PC-3 (cell line): ENCODE measurements at regions not wholly inside any gene's neighbourhood (a gene's known extent, or its start where the extent isn't known, plus 50 kb on each side); places are given as distances from the start of the nearest gene placed in this dataset.

Experiments
- ATAC-seq: fragments of 200-7000 bp; cut with Tn5 transposase; 2 replicates; pipeline ENCODE4 v1.9.1; 2020; ENCODE audit warnings: mild to moderate bottlenecking, moderate library complexity
- BruUV-seq: library from RNA; stranded (reverse); fragments of 400-500 nt; replicated peaks from 2 replicates; lab custom pipeline; 2021; lab: Mats Ljungman, UMichigan
- CTCF ChIA-PET: fragments of 300-600 bp; sonication (Branson Sonifier 250); formaldehyde crosslinking; loops from one replicate; lab custom pipeline; 2022; ENCODE audit warnings: antibody characterized with exemption; lab: Charles Lee
- POLR2A ChIA-PET: fragments of 300-600 bp; sonication (Branson Sonifier 250); formaldehyde crosslinking; loops from one replicate; lab custom pipeline; 2022; ENCODE audit warnings: antibody characterized with exemption; ENCODE audit not compliant: unreplicated experiment; lab: Charles Lee
- DNase-seq: peaks from one replicate; pipeline ENCODE4 v3.0.0-alpha.2; 2015
- H2AFZ ChIP-seq: fragments of 300-600 bp; sonication (generic); 2 replicates; pipeline ENCODE4 v1.6.0; 2016; ENCODE audit warnings: antibody characterized with exemption, low read length
- H3F3A ChIP-seq: fragments of 300-600 bp; sonication (generic); one replicate; pipeline ENCODE4 v1.6.0; 2017; ENCODE audit warnings: antibody characterized with exemption, low read length, control low read depth, mild to moderate bottlenecking; ENCODE audit not compliant: unreplicated experiment
- H3K27ac ChIP-seq: fragments of 300-600 bp; sonication (generic); 2 replicates; pipeline ENCODE4 v1.5.1; 2016; ENCODE audit warnings: mild to moderate bottlenecking, low read length
- H3K27me3 ChIP-seq: fragments of 300-600 bp; sonication (generic); 2 replicates; pipeline ENCODE4 v1.6.1; 2016; ENCODE audit warnings: low read length, mixed read lengths
- H3K36me3 ChIP-seq: fragments of 300-600 bp; sonication (generic); 2 replicates; pipeline ENCODE4 v1.6.1; 2016; ENCODE audit warnings: low read depth, mixed run types, low read length, mixed read lengths
- H3K4me1 ChIP-seq: fragments of 300-600 bp; sonication (generic); 2 replicates; pipeline ENCODE4 v1.5.1; 2016; ENCODE audit warnings: low read length; ENCODE audit not compliant: insufficient read depth
- H3K4me2 ChIP-seq: fragments of 300-600 bp; sonication (generic); 2 replicates; pipeline ENCODE4 v1.6.0; 2016; ENCODE audit warnings: low read length
- H3K4me3 ChIP-seq: fragments of 300-600 bp; sonication (generic); 2 replicates; pipeline ENCODE4 v1.5.1; 2016; ENCODE audit warnings: mild to moderate bottlenecking, low read length, mixed read lengths
- H3K79me2 ChIP-seq: fragments of 300-600 bp; sonication (generic); 2 replicates; pipeline ENCODE4 v1.6.1; 2017; ENCODE audit warnings: low read length, mixed read lengths
- H3K9ac ChIP-seq: fragments of 300-600 bp; sonication (generic); 2 replicates; pipeline ENCODE4 v1.6.0; 2016; ENCODE audit warnings: mild to moderate bottlenecking, low read length
- H3K9me2 ChIP-seq: fragments of 300-600 bp; sonication (generic); replicated peaks from 2 replicates; pipeline ENCODE4 v1.6.1; 2016; ENCODE audit warnings: mixed run types, low read length, mixed read lengths
- H3K9me3 ChIP-seq: fragments of 300-600 bp; sonication (generic); 2 replicates; pipeline ENCODE4 v1.6.1; 2016; ENCODE audit warnings: low read length, mixed read lengths
- H4K20me1 ChIP-seq: fragments of 300-600 bp; sonication (generic); 2 replicates; pipeline ENCODE4 v1.6.1; 2016; ENCODE audit warnings: low read length, mixed read lengths
- CTCF ChIP-seq: fragments of 300-600 bp; sonication (generic); conservative IDR thresholded peaks from 2 replicates; pipeline ENCODE4 v1.5.1; 2017; ENCODE audit warnings: antibody characterized with exemption, low read depth, mild to moderate bottlenecking, low read length
- EZH2 ChIP-seq: fragments of 300-600 bp; sonication (generic); IDR thresholded peaks from one replicate; pipeline ENCODE4 v1.6.1; 2017; ENCODE audit warnings: antibody characterized with exemption, mild to moderate bottlenecking, low read length; ENCODE audit not compliant: unreplicated experiment
- EZH2phosphoT487 ChIP-seq: fragments of 300-600 bp; sonication (generic); IDR thresholded peaks from 2 replicates; pipeline ENCODE4 v1.6.1; 2018; ENCODE audit warnings: mild to moderate bottlenecking, antibody characterized with exemption, low read length, borderline replicate concordance
- intact Hi-C: fragments of 100-400 bp; cut with micrococcal nuclease; formaldehyde crosslinking; loops from 2 replicates; pipeline ENCODE4 v1.9.0; 2023

GRCh38 chr10:20694296-20694695, 202.8 kb downstream of the NEBL start:
- H2AFZ ChIP-seq, result no peak overlapping the region
- ChIA-PET CTCF (no interaction called here), POLR2A (no interaction called here)
- H4K20me1 ChIP-seq, result no peaks in the 10 kb centered on the region
- intact Hi-C loops, result no loop called here
- DNase-seq, result no peak
- H3F3A ChIP-seq, result no peaks in the 10 kb centered on the region
- no peaks in the 10 kb centered on the region for H3K79me2 ChIP-seq
- H3K27me3 ChIP-seq, result 0 out of 2 replicates have a peak, but pooled peaks cover 4% of the 10 kb centered on the region
- BruUV-seq, result no TSS peak
- H3K36me3 ChIP-seq, result no peaks in the 10 kb centered on the region
- no peaks in the 10 kb centered on the region for H3K9me3 ChIP-seq
- no peak overlapping the region for H3K9ac ChIP-seq
- no peak overlapping the region for H3K4me2 ChIP-seq
- H3K27ac ChIP-seq, result no peak overlapping the region
- ATAC-seq, result no peak
- TF ChIP-seq EZH2, result no peak
- TF ChIP-seq EZH2phosphoT487, result no peak
- no peak for TF ChIP-seq CTCF
- no peaks in the 10 kb centered on the region for H3K4me1 ChIP-seq
- H3K9me2 ChIP-seq, result no peaks in the 10 kb centered on the region
- H3K4me3 ChIP-seq, result no peak overlapping the region

GRCh38 chr10:20688797-20689544, 208.1 kb downstream of the NEBL start:
- 0 out of 2 replicates have a peak, but pooled peaks cover 4% of the 10 kb centered on the region for H3K27me3 ChIP-seq
- H3K4me3 ChIP-seq, result no peak overlapping the region
- BruUV-seq, result no TSS peak
- no peak overlapping the region for H3K4me2 ChIP-seq
- DNase-seq, result no peak
- intact Hi-C loops, result no loop called here
- H3K9me3 ChIP-seq, result no peaks in the 10 kb centered on the region
- no peaks in the 10 kb centered on the region for H3K9me2 ChIP-seq
- no peaks in the 10 kb centered on the region for H3K4me1 ChIP-seq
- TF ChIP-seq EZH2phosphoT487 (no peak), EZH2 (no peak), CTCF (no peak)
- no peaks in the 10 kb centered on the region for H4K20me1 ChIP-seq
- H2AFZ ChIP-seq, result no peak overlapping the region
- no peak overlapping the region for H3K9ac ChIP-seq
- H3K79me2 ChIP-seq, result no peaks in the 10 kb centered on the region
- H3K36me3 ChIP-seq, result no peaks in the 10 kb centered on the region
- no peaks in the 10 kb centered on the region for H3F3A ChIP-seq
- ChIA-PET CTCF (no interaction called here), POLR2A (no interaction called here)
- no peak for ATAC-seq
- H3K27ac ChIP-seq, result no peak overlapping the region

GRCh38 chr10:20686015-20686635, 211.0 kb downstream of the NEBL start:
- Histone ChIP-seq H3F3A (no peaks in the 10 kb centered on the region), H3K4me2 (no peak overlapping the region), H3K4me1 (no peaks in the 10 kb centered on the region), H3K9me3 (no peaks in the 10 kb centered on the region), H4K20me1 (no peaks in the 10 kb centered on the region), H2AFZ (no peak overlapping the region), H3K4me3 (no peak overlapping the region), H3K27ac (no peak overlapping the region), H3K36me3 (no peaks in the 10 kb centered on the region), H3K9ac (no peak overlapping the region), H3K9me2 (no peaks in the 10 kb centered on the region), H3K27me3 (0 out of 2 replicates have a peak, but pooled peaks cover 3% of the 10 kb centered on the region), H3K79me2 (no peaks in the 10 kb centered on the region)
- no peak for TF ChIP-seq EZH2phosphoT487
- no peak for TF ChIP-seq CTCF
- TF ChIP-seq EZH2, result no peak
- ChIA-PET CTCF (no interaction called here), POLR2A (no interaction called here)
- ATAC-seq, result no peak
- no TSS peak for BruUV-seq
- intact Hi-C loops, result no loop called here
- DNase-seq, result no peak
